Natural killer cell (primary cell): ENCODE measurements at regions not wholly inside any gene's neighbourhood (a gene's known extent, or its start where the extent isn't known, plus 50 kb on each side); places are given as distances from the start of the nearest gene placed in this dataset.

Experiments
- ATAC-seq, 3 donors: fragments of 150-1000 bp in 2 of 3; fragments of 200-7000 bp in 1 of 3; cut with Tn5 transposase; 1 replicate in 1 of 3; 2 replicates in 2 of 3; pipeline ENCODE4 v1.10.0; 2021; ENCODE audit warnings: mild to moderate bottlenecking in 2 of 3, moderate library complexity in 2 of 3
- DNase-seq, 2 donors: peaks; one replicate each; pipeline versions ENCODE4 v3.0.0 to v3.0.0-alpha.2; 2013 to 2021; ENCODE audit warnings: mixed read lengths in 1 of 2
- H3K27ac ChIP-seq: one replicate; pipeline ENCODE4 v1.5.1; 2013; ENCODE audit warnings: mild to moderate bottlenecking, low read length
- H3K27me3 ChIP-seq: one replicate; pipeline ENCODE4 v1.6.1; 2013; ENCODE audit warnings: low read length; ENCODE audit not compliant: control insufficient read depth, insufficient read depth
- H3K36me3 ChIP-seq: one replicate; pipeline ENCODE4 v1.6.1; 2013; ENCODE audit warnings: low read length; ENCODE audit not compliant: control insufficient read depth, insufficient read depth
- H3K4me1 ChIP-seq: one replicate; pipeline ENCODE4 v1.6.1; 2013; ENCODE audit warnings: low read length; ENCODE audit not compliant: control insufficient read depth, insufficient read depth
- H3K4me3 ChIP-seq: one replicate; pipeline ENCODE4 v1.5.1; 2013; ENCODE audit warnings: low read length
- H3K9me3 ChIP-seq: one replicate; pipeline ENCODE4 v1.6.1; 2013; ENCODE audit warnings: low read length; ENCODE audit not compliant: control insufficient read depth, insufficient read depth
- H3K27ac Mint-ChIP-seq, 2 donors: one replicate each; pipeline ENCODE4 v1.8.0; 2022; ENCODE audit warnings: mild to moderate bottlenecking in 2 of 2, mixed read lengths in 2 of 2, moderate library complexity in 1 of 2
- H3K27me3 Mint-ChIP-seq, 2 donors: one replicate each; pipeline ENCODE4 v1.8.0; 2022; ENCODE audit warnings: low read depth in 2 of 2, mixed read lengths in 2 of 2
- H3K36me3 Mint-ChIP-seq: one replicate; pipeline ENCODE4 v1.8.0; 2022; ENCODE audit warnings: mixed read lengths
- H3K4me1 Mint-ChIP-seq, 2 donors: one replicate each; pipeline ENCODE4 v1.8.0; 2022; ENCODE audit warnings: mixed read lengths in 2 of 2
- H3K4me3 Mint-ChIP-seq: one replicate; pipeline ENCODE4 v1.8.0; 2022; ENCODE audit warnings: mild to moderate bottlenecking, moderate library complexity, mixed read lengths
- H3K9me3 Mint-ChIP-seq, 2 donors: one replicate each; pipeline ENCODE4 v1.8.0; 2022; ENCODE audit warnings: mixed read lengths in 2 of 2
- CTCF ChIP-seq: fragments of 200-600 bp; IDR thresholded peaks from one replicate; pipeline ENCODE4 v1.8.0; 2022; ENCODE audit warnings: antibody characterized with exemption
- WGBS: methylation state at CpG from one replicate; pipeline ENCODE4 v1.1.7; 2013; ENCODE audit warnings: missing lambda C conversion rate; ENCODE audit not compliant: insufficient coverage; 5-methylcytosine and 5-hydroxymethylcytosine counted together
- intact Hi-C: fragments of 100-400 bp; cut with micrococcal nuclease; formaldehyde crosslinking; loops from one replicate; pipeline ENCODE4 v1.14.2; 2022

GRCh38 chr6:22468256-22468965 is 101.0 kb upstream of the HDGFL1 start:
- no peaks in the 10 kb centered on the region for H3K36me3 ChIP-seq
- H3K4me1 ChIP-seq = no peaks in the 10 kb centered on the region
- Mint-ChIP-seq H3K27me3 (no peaks in the 10 kb centered on the region), H3K9me3 (peaks cover 15 to 25% of the 10 kb centered on the region in 2 donors), H3K27ac (no peak overlapping the region), H3K4me3 (no peak overlapping the region), H3K36me3 (no peaks in the 10 kb centered on the region), H3K4me1 (no peaks in the 10 kb centered on the region)
- 83% methylated on average over 2 of the region's 2 CpGs for WGBS
- DNase-seq (no peak), ATAC-seq (no peak)
- H3K4me3 ChIP-seq = no peak overlapping the region
- H3K9me3 ChIP-seq = no peaks in the 10 kb centered on the region
- no peak for TF ChIP-seq CTCF
- H3K27me3 ChIP-seq = no peaks in the 10 kb centered on the region
- H3K27ac ChIP-seq = no peak overlapping the region
- intact Hi-C loops = no loop called here

- no peaks in the 10 kb centered on the region for H3K27me3 Mint-ChIP-seq
- ATAC-seq (no peak), DNase-seq (no peak)
- no peaks in the 10 kb centered on the region for H3K4me1 Mint-ChIP-seq
- Histone ChIP-seq H3K9me3 (no peaks in the 10 kb centered on the region), H3K4me3 (no peak overlapping the region), H3K27me3 (no peaks in the 10 kb centered on the region), H3K4me1 (no peaks in the 10 kb centered on the region), H3K27ac (no peak overlapping the region), H3K36me3 (no peaks in the 10 kb centered on the region)
- intact Hi-C loops = no loop called here
- peaks cover 12 to 20% of the 10 kb centered on the region in 2 donors for H3K9me3 Mint-ChIP-seq
- 71% methylated on average over 4 of the region's 7 CpGs for WGBS
- no peak overlapping the region for H3K27ac Mint-ChIP-seq
- TF ChIP-seq CTCF = no peak
- H3K36me3 Mint-ChIP-seq = no peaks in the 10 kb centered on the region
- no peak overlapping the region for H3K4me3 Mint-ChIP-seq
These were observed 98.8 kb upstream of the HDGFL1 start for GRCh38 chr6:22470454-22471131.

GRCh38 chr6:22471132-22471690 is 98.2 kb upstream of the HDGFL1 start:
- H3K9me3 ChIP-seq = no peaks in the 10 kb centered on the region
- intact Hi-C loops = no loop called here
- Mint-ChIP-seq H3K27ac (no peak overlapping the region), H3K9me3 (peaks cover 12 to 18% of the 10 kb centered on the region in 2 donors), H3K27me3 (no peaks in the 10 kb centered on the region), H3K36me3 (no peaks in the 10 kb centered on the region), H3K4me1 (no peaks in the 10 kb centered on the region), H3K4me3 (no peak overlapping the region)
- H3K4me1 ChIP-seq = no peaks in the 10 kb centered on the region
- ATAC-seq = no peak
- WGBS = 77% methylated on average over 2 of the region's 4 CpGs
- no peak overlapping the region for H3K4me3 ChIP-seq
- no peaks in the 10 kb centered on the region for H3K36me3 ChIP-seq
- H3K27ac ChIP-seq = no peak overlapping the region
- no peak for TF ChIP-seq CTCF
- DNase-seq = no peak
- no peaks in the 10 kb centered on the region for H3K27me3 ChIP-seq
